SK-N-SH (cell line): ENCODE measurements at regions not wholly inside any gene's neighbourhood (a gene's known extent, or its start where the extent isn't known, plus 50 kb on each side); places are given as distances from the start of the nearest gene placed in this dataset.

Source experiments
- CTCF ChIA-PET: fragments of 300-600, 350-600 bp; formaldehyde crosslinking; extraction: SDS; loops from one replicate; lab custom pipeline; 2021; lab: Yijun Ruan, JAX
- POLR2A ChIA-PET: fragments of 350-600 bp; sonication (Branson Sonifier 250); formaldehyde crosslinking; extraction: SDS; loops from one replicate; lab custom pipeline; 2020; ENCODE audit warnings: antibody characterized with exemption, inconsistent platforms; lab: Yijun Ruan, JAX
- DNase-seq: peaks from one replicate; pipeline ENCODE4 v3.0.0; 2012
- H2AFZ ChIP-seq: fragments of 200-600 bp; sonication (generic); 2 replicates; pipeline ENCODE4 v1.8.1; 2016; ENCODE audit warnings: antibody characterized with exemption, mild to moderate bottlenecking, low read depth
- H3F3A ChIP-seq: fragments of 200-600 bp; sonication (generic); replicated peaks from 2 replicates; pipeline ENCODE3; 2016; ENCODE audit warnings: antibody characterized with exemption, mild to moderate bottlenecking; ENCODE audit not compliant: insufficient read depth
- H3K27ac ChIP-seq, 2 experiments: fragments of 200-500 bp in 1 of 2; fragments of 200-600 bp in 1 of 2; sonication (Bioruptor generic) in 1 of 2; sonication (generic), shearing (Covaris generic) in 1 of 2; 2 replicates each; pipeline versions ENCODE4 v1.5.1 to v1.6.1; 2014 to 2016; ENCODE audit warnings: low read depth in 2 of 2, inconsistent platforms in 1 of 2, low read length in 1 of 2, mild to moderate bottlenecking in 1 of 2, mixed read lengths in 1 of 2
- H3K27me3 ChIP-seq: fragments of 200-600 bp; sonication (generic), shearing (Covaris generic); 2 replicates; pipeline ENCODE4 v1.6.1; 2016; ENCODE audit warnings: mixed run types; ENCODE audit not compliant: insufficient read depth
- H3K36me3 ChIP-seq, 2 experiments: fragments of 200-500 bp in 1 of 2; fragments of 200-600 bp in 1 of 2; sonication (Bioruptor generic) in 1 of 2; sonication (generic) in 1 of 2; replicated peaks in 1 of 2; 2 replicates each; pipeline versions ENCODE3 to v1.5.1; 2014 to 2016; ENCODE audit warnings: low read length in 1 of 2, mild to moderate bottlenecking in 1 of 2; ENCODE audit not compliant: insufficient read depth in 2 of 2, control insufficient read depth in 1 of 2
- H3K4me1 ChIP-seq, 2 experiments: fragments of 200-500 bp in 1 of 2; fragments of 200-600 bp in 1 of 2; sonication (Bioruptor generic) in 1 of 2; sonication (generic), shearing (Covaris generic) in 1 of 2; 2 replicates each; pipeline versions ENCODE4 v1.5.1 to v1.6.1; 2014 to 2016; ENCODE audit warnings: low read depth in 1 of 2, low read length in 1 of 2, mixed run types in 1 of 2; ENCODE audit not compliant: insufficient read depth in 2 of 2, control insufficient read depth in 1 of 2
- H3K4me2 ChIP-seq: fragments of 200-600 bp; sonication (generic), shearing (Covaris generic); 2 replicates; pipeline ENCODE4 v1.6.1; 2017; ENCODE audit warnings: mixed run types
- H3K4me3 ChIP-seq, 2 experiments: fragments of 200-500 bp in 1 of 2; fragments of 200-600 bp in 1 of 2; sonication (Bioruptor generic) in 1 of 2; sonication (generic), shearing (Covaris generic) in 1 of 2; 2 replicates each; pipeline versions ENCODE4 v1.5.1 to v1.8.1; 2014 to 2016; ENCODE audit warnings: low read depth in 2 of 2, inconsistent platforms in 1 of 2, low read length in 1 of 2, mild to moderate bottlenecking in 1 of 2, mixed read lengths in 1 of 2, moderate library complexity in 1 of 2
- H3K79me2 ChIP-seq: fragments of 200-600 bp; sonication (generic); 2 replicates; pipeline ENCODE4 v1.8.1; 2017; ENCODE audit warnings: mild to moderate bottlenecking; ENCODE audit not compliant: insufficient read depth
- H3K9ac ChIP-seq: fragments of 200-600 bp; sonication (generic); 2 replicates; pipeline ENCODE4 v1.6.1; 2017; ENCODE audit warnings: mixed run types
- H3K9me2 ChIP-seq: fragments of 200-600 bp; sonication (generic); 2 replicates; pipeline ENCODE4 v1.6.1; 2017; ENCODE audit warnings: mixed run types
- H3K9me3 ChIP-seq: fragments of 200-600 bp; sonication (generic); 2 replicates; pipeline ENCODE4 v1.6.1; 2017; ENCODE audit warnings: mixed run types, mild to moderate bottlenecking, moderate library complexity
- H4K20me1 ChIP-seq: fragments of 200-600 bp; sonication (generic); 2 replicates; pipeline ENCODE4 v1.6.1; 2017; ENCODE audit warnings: mild to moderate bottlenecking, mixed run types; ENCODE audit not compliant: insufficient read depth
- CHD2 ChIP-seq: fragments of 150-350 bp; IDR thresholded peaks from 2 replicates; pipeline ENCODE4 v1.6.1; 2018; ENCODE audit warnings: low read length; ENCODE audit not compliant: partially characterized antibody
- ELF1 ChIP-seq: IDR thresholded peaks from 2 replicates; pipeline ENCODE4 v1.4.0; 2012
- EP300 ChIP-seq, 2 experiments: IDR thresholded peaks; 2 replicates each; pipeline versions ENCODE4 v1.4.0 to v1.6.1; 2012; ENCODE audit warnings: borderline replicate concordance in 1 of 2, low read depth in 1 of 2, low read length in 1 of 2
- FOSL2 ChIP-seq: IDR thresholded peaks from 2 replicates; pipeline ENCODE4 v1.4.0; 2012; ENCODE audit warnings: low read depth, mild to moderate bottlenecking, moderate library complexity, borderline replicate concordance
- FOXM1 ChIP-seq: IDR thresholded peaks from 2 replicates; pipeline ENCODE4 v1.4.0; 2012; ENCODE audit warnings: low read depth, mild to moderate bottlenecking
- GABPA ChIP-seq: IDR thresholded peaks from 2 replicates; pipeline ENCODE4 v1.4.0; 2012; ENCODE audit warnings: low read depth, mild to moderate bottlenecking
- JUND ChIP-seq: IDR thresholded peaks from 2 replicates; pipeline ENCODE4 v1.4.0; 2012
- MEF2A ChIP-seq: IDR thresholded peaks from 2 replicates; pipeline ENCODE4 v1.4.0; 2012; ENCODE audit warnings: low read depth, borderline replicate concordance
- MXI1 ChIP-seq: IDR thresholded peaks from 2 replicates; pipeline ENCODE4 v1.6.1; 2012; ENCODE audit warnings: mild to moderate bottlenecking, low read depth, low read length, improper control_type of control experiment
- NFIC ChIP-seq: IDR thresholded peaks from 2 replicates; pipeline ENCODE4 v1.4.0; 2012; ENCODE audit warnings: borderline replicate concordance
- NRF1 ChIP-seq: IDR thresholded peaks from 2 replicates; pipeline ENCODE4 v1.6.1; 2012; ENCODE audit warnings: low read depth, mild to moderate bottlenecking, low read length
- TEAD4 ChIP-seq: IDR thresholded peaks from 2 replicates; pipeline ENCODE4 v1.4.0; 2012; ENCODE audit warnings: mild to moderate bottlenecking, borderline replicate concordance; ENCODE audit not compliant: insufficient read depth
- WGBS: methylation state at CpG from one replicate; pipeline ENCODE4 v1.1.6; 2017; ENCODE audit warnings: low lambda C conversion rate; 5-methylcytosine and 5-hydroxymethylcytosine counted together
- TF ChIP-seq, protein P1 (sequence below): IDR thresholded peaks from 2 replicates; pipeline ENCODE4 v1.4.0; 2012; ENCODE audit warnings: low read depth
- TF ChIP-seq, protein P2 (sequence below): IDR thresholded peaks from 2 replicates; pipeline ENCODE4 v1.4.0; 2012; ENCODE audit warnings: low read depth, borderline replicate concordance

DNA sequence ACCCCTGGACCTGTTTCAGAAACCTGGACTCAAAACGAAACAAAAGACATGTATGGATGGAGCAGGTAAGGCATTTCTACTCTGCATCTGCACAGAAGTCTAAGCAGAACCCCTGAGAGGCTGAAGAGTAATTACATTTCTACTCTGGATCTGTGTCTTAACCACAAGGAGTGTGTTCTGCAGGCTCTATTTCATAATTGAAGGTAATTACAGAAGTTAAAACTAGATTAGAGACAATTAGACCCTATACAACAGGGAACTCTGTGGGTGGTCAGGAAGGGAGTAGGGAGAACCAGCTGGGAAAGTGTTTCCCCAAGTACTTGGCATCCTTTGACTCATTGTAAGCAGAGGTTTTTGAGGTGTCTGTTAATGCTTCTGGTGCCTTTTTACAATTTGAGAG is 69.8 kb downstream of the IGSF1 start:
- Histone ChIP-seq H2AFZ (no peak overlapping the region), H4K20me1 (no peaks in the 10 kb centered on the region), H3K27ac (no peak overlapping the region), H3K9ac (no peak overlapping the region), H3K4me2 (no peak overlapping the region), H3K9me2 (no peaks in the 10 kb centered on the region), H3K4me1 (peaks cover 0 to 2% of the 10 kb centered on the region in 2 experiments; a peak in 1 of 4 replicates), H3K36me3 (no peaks in the 10 kb centered on the region), H3K4me3 (no peak overlapping the region), H3F3A (no peaks in the 10 kb centered on the region), H3K9me3 (no peaks in the 10 kb centered on the region), H3K79me2 (no peaks in the 10 kb centered on the region), H3K27me3 (no peaks in the 10 kb centered on the region)
- TF ChIP-seq JUND (no peak), NRF1 (no peak), EP300 (IDR thresholded peaks at IDR 0.05; ENCODE audit: borderline replicate concordance in 1 of 2, low read depth in 1 of 2, low read length in 1 of 2) (no peak), NFIC (no peak), FOSL2 (no peak), TEAD4 (no peak), MXI1 (no peak)
- TF ChIP-seq, protein P1, sequence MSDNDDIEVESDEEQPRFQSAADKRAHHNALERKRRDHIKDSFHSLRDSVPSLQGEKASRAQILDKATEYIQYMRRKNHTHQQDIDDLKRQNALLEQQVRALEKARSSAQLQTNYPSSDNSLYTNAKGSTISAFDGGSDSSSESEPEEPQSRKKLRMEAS = no peak
- WGBS = 0% methylated on average over 1 of the region's 1 CpG
- POLR2A ChIA-PET = no interaction called here
- no peak for DNase-seq
- CTCF ChIA-PET = no interaction called here

- Histone ChIP-seq H3K4me2 (no peak overlapping the region), H3K27ac (no peak overlapping the region), H3K9ac (no peak overlapping the region), H3K9me3 (no peaks in the 10 kb centered on the region), H4K20me1 (no peaks in the 10 kb centered on the region), H3F3A (no peaks in the 10 kb centered on the region), H3K27me3 (peaks cover 6% of the 10 kb centered on the region; the same call in 1 of the 2 replicates), H3K4me3 (no peak overlapping the region), H3K36me3 (no peaks in the 10 kb centered on the region), H3K9me2 (no peaks in the 10 kb centered on the region), H3K4me1 (peaks cover 0 to 2% of the 10 kb centered on the region in 2 experiments; a peak in 1 of 4 replicates), H2AFZ (no peak overlapping the region), H3K79me2 (no peaks in the 10 kb centered on the region)
- WGBS = 54% methylated on average over 5 of the region's 5 CpGs
- DNase-seq = no peak
- TF ChIP-seq NRF1 = no peak
- TF ChIP-seq MEF2A = no peak
- TF ChIP-seq CHD2 = no peak
- TF ChIP-seq FOXM1 = no peak
- TF ChIP-seq, protein P2, sequence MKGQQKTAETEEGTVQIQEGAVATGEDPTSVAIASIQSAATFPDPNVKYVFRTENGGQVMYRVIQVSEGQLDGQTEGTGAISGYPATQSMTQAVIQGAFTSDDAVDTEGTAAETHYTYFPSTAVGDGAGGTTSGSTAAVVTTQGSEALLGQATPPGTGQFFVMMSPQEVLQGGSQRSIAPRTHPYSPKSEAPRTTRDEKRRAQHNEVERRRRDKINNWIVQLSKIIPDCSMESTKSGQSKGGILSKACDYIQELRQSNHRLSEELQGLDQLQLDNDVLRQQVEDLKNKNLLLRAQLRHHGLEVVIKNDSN = no peak
- TF ChIP-seq GABPA = no peak
- no peak for TF ChIP-seq ELF1
- CTCF ChIA-PET = interaction anchor here (0.7 kb wide), 1 partner anchor 399 kb away, joined by 3 read pairs; no protein-coding TSS in a partner anchor
- POLR2A ChIA-PET = no interaction called here
Observed at GRCh38 chrX:131217989-131218388, 71.1 kb downstream of the IGSF1 start.
